ENCODE measurements at regions not wholly inside any gene's neighbourhood (a gene's known extent, or its start where the extent isn't known, plus 50 kb on each side); places are given as distances from the start of the nearest gene placed in this dataset.

DNA sequence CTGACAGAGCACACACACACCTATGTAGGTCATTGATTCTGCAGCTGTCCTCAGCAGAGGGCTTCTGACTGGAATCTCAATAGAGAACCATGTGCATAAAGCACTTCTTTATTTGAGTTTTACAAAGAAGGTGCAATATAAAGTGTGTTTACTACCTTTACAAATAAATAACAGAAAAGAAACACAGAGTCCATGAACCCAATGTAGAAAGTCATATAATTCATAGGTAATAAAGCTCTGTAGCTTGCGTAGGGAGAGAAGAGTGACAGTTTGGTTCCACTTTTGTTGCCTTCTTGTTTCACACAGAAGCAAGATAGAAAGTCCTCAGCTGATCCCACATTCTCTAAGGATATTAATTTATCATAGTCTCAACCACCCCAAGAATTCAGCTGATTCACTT lies 149.5 kb downstream of the GABRG2 start:
- no peak overlapping the region for H2AFZ ChIP-seq (ENCODE audit: low read depth, low read length)
- no peaks in the 10 kb centered on the region for H3K9me3 ChIP-seq (ENCODE audit: low read length)
- no peak overlapping the region for H3K9ac ChIP-seq (ENCODE audit: low read length)
- no peaks in the 10 kb centered on the region for H3K36me3 ChIP-seq (ENCODE audit: insufficient read depth, low read length)
- no peaks in the 10 kb centered on the region for H3K79me2 ChIP-seq (replicated peaks; ENCODE audit: insufficient read depth, low read length)
- H3F3A ChIP-seq (ENCODE audit: insufficient read depth, low read length, poor library complexity, severe bottlenecking), result no peaks in the 10 kb centered on the region
- H3K27ac ChIP-seq (ENCODE audit: low read length), result no peak overlapping the region
- no peak overlapping the region for H3K4me2 ChIP-seq (ENCODE audit: low read length)
- H3K27me3 ChIP-seq (ENCODE audit: insufficient read depth, low read depth, low read length), result no peaks in the 10 kb centered on the region
- H3K9me2 ChIP-seq (ENCODE audit: insufficient read depth, low read length), result no peaks in the 10 kb centered on the region
- TF ChIP-seq SMC3 (conservative IDR thresholded peaks at IDR 0.05; ENCODE audit: poor library complexity), result no peak
- TF ChIP-seq, protein P1, sequence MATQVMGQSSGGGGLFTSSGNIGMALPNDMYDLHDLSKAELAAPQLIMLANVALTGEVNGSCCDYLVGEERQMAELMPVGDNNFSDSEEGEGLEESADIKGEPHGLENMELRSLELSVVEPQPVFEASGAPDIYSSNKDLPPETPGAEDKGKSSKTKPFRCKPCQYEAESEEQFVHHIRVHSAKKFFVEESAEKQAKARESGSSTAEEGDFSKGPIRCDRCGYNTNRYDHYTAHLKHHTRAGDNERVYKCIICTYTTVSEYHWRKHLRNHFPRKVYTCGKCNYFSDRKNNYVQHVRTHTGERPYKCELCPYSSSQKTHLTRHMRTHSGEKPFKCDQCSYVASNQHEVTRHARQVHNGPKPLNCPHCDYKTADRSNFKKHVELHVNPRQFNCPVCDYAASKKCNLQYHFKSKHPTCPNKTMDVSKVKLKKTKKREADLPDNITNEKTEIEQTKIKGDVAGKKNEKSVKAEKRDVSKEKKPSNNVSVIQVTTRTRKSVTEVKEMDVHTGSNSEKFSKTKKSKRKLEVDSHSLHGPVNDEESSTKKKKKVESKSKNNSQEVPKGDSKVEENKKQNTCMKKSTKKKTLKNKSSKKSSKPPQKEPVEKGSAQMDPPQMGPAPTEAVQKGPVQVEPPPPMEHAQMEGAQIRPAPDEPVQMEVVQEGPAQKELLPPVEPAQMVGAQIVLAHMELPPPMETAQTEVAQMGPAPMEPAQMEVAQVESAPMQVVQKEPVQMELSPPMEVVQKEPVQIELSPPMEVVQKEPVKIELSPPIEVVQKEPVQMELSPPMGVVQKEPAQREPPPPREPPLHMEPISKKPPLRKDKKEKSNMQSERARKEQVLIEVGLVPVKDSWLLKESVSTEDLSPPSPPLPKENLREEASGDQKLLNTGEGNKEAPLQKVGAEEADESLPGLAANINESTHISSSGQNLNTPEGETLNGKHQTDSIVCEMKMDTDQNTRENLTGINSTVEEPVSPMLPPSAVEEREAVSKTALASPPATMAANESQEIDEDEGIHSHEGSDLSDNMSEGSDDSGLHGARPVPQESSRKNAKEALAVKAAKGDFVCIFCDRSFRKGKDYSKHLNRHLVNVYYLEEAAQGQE (IDR thresholded peaks at IDR 0.05; ENCODE audit: borderline replicate concordance), result no peak
- no peak for TF ChIP-seq RAD21 (conservative IDR thresholded peaks at IDR 0.05)
- TF ChIP-seq, protein P2, sequence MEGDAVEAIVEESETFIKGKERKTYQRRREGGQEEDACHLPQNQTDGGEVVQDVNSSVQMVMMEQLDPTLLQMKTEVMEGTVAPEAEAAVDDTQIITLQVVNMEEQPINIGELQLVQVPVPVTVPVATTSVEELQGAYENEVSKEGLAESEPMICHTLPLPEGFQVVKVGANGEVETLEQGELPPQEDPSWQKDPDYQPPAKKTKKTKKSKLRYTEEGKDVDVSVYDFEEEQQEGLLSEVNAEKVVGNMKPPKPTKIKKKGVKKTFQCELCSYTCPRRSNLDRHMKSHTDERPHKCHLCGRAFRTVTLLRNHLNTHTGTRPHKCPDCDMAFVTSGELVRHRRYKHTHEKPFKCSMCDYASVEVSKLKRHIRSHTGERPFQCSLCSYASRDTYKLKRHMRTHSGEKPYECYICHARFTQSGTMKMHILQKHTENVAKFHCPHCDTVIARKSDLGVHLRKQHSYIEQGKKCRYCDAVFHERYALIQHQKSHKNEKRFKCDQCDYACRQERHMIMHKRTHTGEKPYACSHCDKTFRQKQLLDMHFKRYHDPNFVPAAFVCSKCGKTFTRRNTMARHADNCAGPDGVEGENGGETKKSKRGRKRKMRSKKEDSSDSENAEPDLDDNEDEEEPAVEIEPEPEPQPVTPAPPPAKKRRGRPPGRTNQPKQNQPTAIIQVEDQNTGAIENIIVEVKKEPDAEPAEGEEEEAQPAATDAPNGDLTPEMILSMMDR (IDR thresholded peaks at IDR 0.05; ENCODE audit: poor library complexity, severe bottlenecking), result no peak
- no peak for TF ChIP-seq EP300 (conservative IDR thresholded peaks at IDR 0.05; ENCODE audit: poor library complexity, severe bottlenecking)
- no peak for TF ChIP-seq EZH2 (IDR thresholded peaks at IDR 0.05; ENCODE audit: borderline replicate concordance, insufficient read depth, low read length, poor library complexity, severe bottlenecking)
- TF ChIP-seq TAF1 (IDR thresholded peaks at IDR 0.05; ENCODE audit: low read depth), result no peak
- TF ChIP-seq POLR2AphosphoS5 (IDR thresholded peaks at IDR 0.05), result no peak
- TF ChIP-seq MXI1 (conservative IDR thresholded peaks at IDR 0.05; ENCODE audit: poor library complexity, severe bottlenecking), result no peak
- H3K4me3 ChIP-seq (ENCODE audit: low read length), result no peak overlapping the region
- H4K20me1 ChIP-seq (ENCODE audit: insufficient read depth), result no peaks in the 10 kb centered on the region

DNA sequence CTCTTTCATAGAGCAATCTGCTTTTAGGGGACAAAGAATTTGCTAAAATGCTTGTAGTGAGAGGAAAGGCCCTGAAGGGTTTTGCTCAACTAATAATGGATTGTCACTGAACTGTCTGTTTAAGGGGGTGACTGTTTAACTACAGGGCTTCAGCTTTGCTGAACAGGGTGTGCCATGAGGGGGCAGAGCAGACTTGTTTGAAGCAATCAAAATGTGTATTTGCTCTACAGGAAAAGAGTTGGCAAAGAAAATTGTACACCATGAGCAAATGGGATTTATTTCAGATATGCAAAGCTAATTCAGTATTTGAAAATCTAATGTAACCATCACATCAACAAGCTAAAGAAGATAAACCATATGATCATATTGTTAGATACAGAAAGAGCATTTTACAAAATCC lies 154.3 kb downstream of the GABRG2 start:
- no peaks in the 10 kb centered on the region for H3K9me3 ChIP-seq (ENCODE audit: low read length)

More for the DNA sequence above, 154.3 kb downstream of the GABRG2 start:
- Histone ChIP-seq H3K9ac (ENCODE audit: low read length) (no peak overlapping the region), H3K9me2 (ENCODE audit: insufficient read depth, low read length) (no peaks in the 10 kb centered on the region), H2AFZ (ENCODE audit: low read depth, low read length) (no peak overlapping the region), H4K20me1 (ENCODE audit: insufficient read depth) (no peaks in the 10 kb centered on the region), H3K36me3 (ENCODE audit: insufficient read depth, low read length) (no peaks in the 10 kb centered on the region), H3K27me3 (ENCODE audit: insufficient read depth, low read depth, low read length) (no peaks in the 10 kb centered on the region), H3F3A (ENCODE audit: insufficient read depth, low read length, poor library complexity, severe bottlenecking) (no peaks in the 10 kb centered on the region), H3K79me2 (replicated peaks; ENCODE audit: insufficient read depth, low read length) (no peaks in the 10 kb centered on the region), H3K4me2 (ENCODE audit: low read length) (no peak overlapping the region), H3K4me3 (ENCODE audit: low read length) (no peak overlapping the region), H3K27ac (ENCODE audit: low read length) (no peak overlapping the region)
- TF ChIP-seq, protein P1 (IDR thresholded peaks at IDR 0.05; ENCODE audit: borderline replicate concordance), result no peak
- no peak for TF ChIP-seq POLR2AphosphoS5 (IDR thresholded peaks at IDR 0.05)
- TF ChIP-seq SMC3 (conservative IDR thresholded peaks at IDR 0.05; ENCODE audit: poor library complexity), result no peak
- TF ChIP-seq EZH2 (IDR thresholded peaks at IDR 0.05; ENCODE audit: borderline replicate concordance, insufficient read depth, low read length, poor library complexity, severe bottlenecking), result no peak
- TF ChIP-seq MXI1 (conservative IDR thresholded peaks at IDR 0.05; ENCODE audit: poor library complexity, severe bottlenecking), result no peak
- no peak for TF ChIP-seq EP300 (conservative IDR thresholded peaks at IDR 0.05; ENCODE audit: poor library complexity, severe bottlenecking)
- TF ChIP-seq RAD21 (conservative IDR thresholded peaks at IDR 0.05), result no peak
- TF ChIP-seq, protein P2 (IDR thresholded peaks at IDR 0.05; ENCODE audit: poor library complexity, severe bottlenecking), result no peak
- TF ChIP-seq TAF1 (IDR thresholded peaks at IDR 0.05; ENCODE audit: low read depth), result no peak

All from neural cell (in vitro differentiated cells).